ENCODE measurements at regions not wholly inside any gene's neighbourhood (a gene's known extent, or its start where the extent isn't known, plus 50 kb on each side); places are given as distances from the start of the nearest gene placed in this dataset.

GRCh38 chr7:56175771-56176170 is 59.6 kb upstream of the NUPR2 start:
- TF ChIP-seq MEF2A (IDR thresholded peaks at IDR 0.05; ENCODE audit: insufficient read depth, low read depth, low read length): no peak
- TF ChIP-seq TBL1XR1 (IDR thresholded peaks at IDR 0.05; ENCODE audit: low read depth, low read length): no peak
- TF ChIP-seq MXI1 (IDR thresholded peaks at IDR 0.05; ENCODE audit: low read depth, low read length): no peak
- no peak for TF ChIP-seq CBX3 (IDR thresholded peaks at IDR 0.05; ENCODE audit: borderline replicate concordance, low read depth)

Measured in GM12878 (cell line).